EL (cell line): ENCODE measurements at regions not wholly inside any gene's neighbourhood (a gene's known extent, or its start where the extent isn't known, plus 50 kb on each side); places are given as distances from the start of the nearest gene placed in this dataset.
"Not testable (repeated sequence)": the region's sequence is repeated elsewhere in the genome, so short reads cannot be mapped to it uniquely, and the experiment has no call there.

Source experiments
- DNase-seq: peaks from one replicate; pipeline ENCODE4 v3.0.0-alpha.2; 2016

DNA sequence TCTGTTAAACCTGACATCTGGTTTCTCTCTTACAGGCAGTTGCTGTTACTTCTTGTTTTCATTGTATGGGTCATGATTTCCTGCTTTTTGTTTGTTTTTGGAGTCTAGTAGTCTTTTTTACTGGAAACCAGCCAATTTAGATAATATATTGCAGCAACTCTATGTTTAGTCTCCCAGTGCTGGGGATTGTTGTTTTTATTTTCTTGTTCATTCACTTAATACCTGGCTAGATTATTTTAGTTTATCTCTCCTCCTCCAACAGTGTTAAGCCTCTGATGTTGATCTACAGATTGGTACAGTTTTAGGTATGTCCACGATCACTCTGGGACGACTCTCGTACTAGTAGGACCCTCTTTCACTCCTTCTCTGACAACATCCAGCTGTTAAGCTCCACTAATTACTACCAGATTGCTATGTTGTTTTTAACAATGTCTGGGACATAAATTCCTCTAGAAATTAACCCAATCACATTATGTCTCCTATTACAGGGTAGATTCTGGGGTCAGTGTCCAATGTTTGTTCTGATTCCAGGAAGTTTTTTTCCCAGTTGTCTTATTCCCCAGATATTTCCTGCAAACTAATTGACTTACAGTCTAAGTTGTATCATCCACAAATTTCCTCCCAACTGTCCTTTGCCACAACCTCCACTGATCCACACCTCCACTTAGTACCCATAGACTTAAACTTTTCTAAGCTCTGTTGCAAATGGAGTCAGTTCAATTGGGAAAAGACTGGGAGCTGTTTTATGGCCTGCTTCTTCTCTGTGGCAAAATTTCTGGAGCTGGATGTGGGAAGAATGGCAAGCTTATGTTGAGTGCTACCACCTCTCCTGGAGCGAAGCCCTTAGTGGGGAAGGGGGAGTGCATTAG, 1280.6 kb upstream of the CNTN5 start:
- no peak for DNase-seq

DNA sequence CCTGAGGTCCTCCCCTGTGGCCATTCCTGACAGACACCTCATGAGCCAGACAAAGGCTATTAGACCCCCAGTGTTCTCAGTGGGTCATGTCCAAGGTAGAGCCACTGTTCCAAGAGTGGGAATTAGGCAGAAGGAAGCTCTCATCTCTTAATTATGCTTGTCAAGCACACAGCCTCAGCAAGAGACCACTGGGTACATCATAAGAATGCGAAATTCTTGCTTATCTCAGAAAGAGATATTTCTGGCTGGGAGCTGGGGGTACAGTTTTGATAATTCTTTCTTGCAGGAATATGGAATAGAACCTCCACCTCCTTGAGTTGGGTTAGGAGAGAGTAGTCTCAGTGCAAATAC, 1280.0 kb upstream of the CNTN5 start:
- DNase-seq, result no peak

GRCh38 chr11:97742717-97743116, 1278.0 kb upstream of the CNTN5 start:
- no peak for DNase-seq

DNA sequence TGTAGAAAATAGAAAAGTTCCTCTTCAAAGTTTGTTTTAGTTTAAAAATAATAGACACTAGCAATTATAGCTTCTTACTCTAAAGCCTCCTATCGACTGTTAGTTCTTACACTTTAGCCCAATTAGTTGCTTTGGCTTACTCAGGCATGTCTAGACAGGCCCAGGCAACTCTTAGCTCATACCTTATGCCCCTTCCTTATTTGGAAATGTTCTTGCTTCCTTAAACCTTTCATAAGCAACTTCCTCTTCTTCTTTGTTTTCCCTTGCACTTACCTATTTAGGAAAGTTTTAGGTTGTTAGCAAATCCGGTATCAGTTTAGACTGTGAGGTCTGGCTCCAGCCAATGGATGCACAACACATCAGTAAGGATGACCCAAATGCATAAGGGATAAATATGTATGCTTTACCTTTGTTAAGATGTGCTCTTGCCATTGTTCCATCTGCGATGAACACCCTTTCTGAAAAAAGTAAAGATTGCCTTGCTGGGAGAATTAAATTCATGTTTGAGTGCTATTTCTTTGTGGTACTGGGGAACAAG, 1277.5 kb upstream of the CNTN5 start:
- DNase-seq, result no peak

- DNase-seq, result no peak
Measured at GRCh38 chr11:97745515-97746050, 1275.2 kb upstream of the CNTN5 start.

- no peak for DNase-seq
Measured at GRCh38 chr11:97746818-97747217, 1273.9 kb upstream of the CNTN5 start.

- DNase-seq, result no peak
Measured at GRCh38 chr11:97751405-97751804, 1269.3 kb upstream of the CNTN5 start.

GRCh38 chr11:97751952-97752351, 1268.8 kb upstream of the CNTN5 start:
- DNase-seq, result no peak

- no peak for DNase-seq
Measured at GRCh38 chr11:97754976-97755375, 1265.8 kb upstream of the CNTN5 start.

- DNase-seq, result no peak
Measured at GRCh38 chr11:97756571-97757335, 1264.0 kb upstream of the CNTN5 start.

GRCh38 chr11:97761175-97761574, 1259.6 kb upstream of the CNTN5 start:
- DNase-seq, result no peak

- DNase-seq, result no peak
Measured at GRCh38 chr11:97764193-97764592, 1256.6 kb upstream of the CNTN5 start.

DNA sequence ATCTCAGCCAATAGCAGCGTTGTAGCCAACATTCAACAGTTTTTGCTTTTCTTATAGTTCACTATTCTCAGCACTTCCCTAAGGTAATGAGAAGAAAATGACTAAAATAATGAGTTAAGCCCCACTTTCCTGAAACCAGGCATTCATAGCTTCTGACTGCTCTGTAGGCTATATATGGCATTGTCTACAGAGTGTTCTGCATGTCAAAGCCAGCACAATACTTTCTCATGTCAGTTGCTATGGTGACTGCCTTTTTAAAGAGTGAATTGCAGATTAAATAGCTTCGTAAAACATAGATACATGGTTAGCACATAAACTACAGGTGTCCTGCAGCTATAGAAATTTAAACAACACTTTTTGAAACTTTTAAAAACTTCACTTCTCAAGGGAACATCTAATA, 1256.1 kb upstream of the CNTN5 start:
- no peak for DNase-seq

DNA sequence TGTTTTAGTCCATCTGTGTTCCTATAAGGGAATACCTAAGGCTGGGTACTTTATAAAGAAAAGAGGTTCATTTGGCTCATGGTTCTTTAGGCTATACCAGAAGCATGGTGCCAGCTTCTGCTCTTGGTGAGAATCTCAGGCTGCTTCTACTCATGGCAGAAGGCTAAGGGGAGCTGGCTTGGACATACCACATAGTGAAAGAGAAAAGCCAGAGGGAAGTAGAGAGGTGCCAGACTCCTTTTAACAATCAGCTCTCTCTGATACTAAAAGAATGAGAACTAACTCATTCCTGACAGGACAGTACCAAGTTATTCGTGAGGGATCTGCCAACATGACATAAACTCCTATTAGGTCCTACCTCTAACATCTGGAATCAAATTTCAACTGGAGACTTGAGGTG, 1250.2 kb upstream of the CNTN5 start:
- DNase-seq, result no peak

GRCh38 chr11:97772705-97773104, 1248.0 kb upstream of the CNTN5 start:
- no peak for DNase-seq

GRCh38 chr11:97784388-97784787, 1236.4 kb upstream of the CNTN5 start:
- DNase-seq, result not testable (repeated sequence)

DNA sequence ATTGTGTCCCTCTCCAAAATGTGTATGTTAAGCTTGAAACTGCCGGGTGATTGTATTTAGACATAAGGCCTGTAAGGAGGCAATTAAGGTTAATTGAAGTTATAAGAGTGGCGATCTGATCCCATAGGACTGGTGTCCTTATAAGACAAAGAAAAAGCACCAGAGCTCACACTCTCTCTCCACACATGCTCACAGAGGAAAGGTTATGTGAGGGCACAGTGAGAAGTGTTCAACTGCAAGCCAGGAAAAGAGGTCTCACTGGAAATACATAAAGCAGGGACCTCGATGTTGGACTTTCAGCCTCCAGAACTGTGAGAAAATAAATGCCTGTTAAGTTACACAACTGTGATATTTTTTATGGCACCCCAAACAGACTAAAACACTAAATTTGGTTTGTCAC, 1233.8 kb upstream of the CNTN5 start:
- DNase-seq, result no peak

GRCh38 chr11:97794876-97795275, 1225.9 kb upstream of the CNTN5 start:
- DNase-seq, result no peak

GRCh38 chr11:97800891-97801290, 1219.9 kb upstream of the CNTN5 start:
- no peak for DNase-seq

DNA sequence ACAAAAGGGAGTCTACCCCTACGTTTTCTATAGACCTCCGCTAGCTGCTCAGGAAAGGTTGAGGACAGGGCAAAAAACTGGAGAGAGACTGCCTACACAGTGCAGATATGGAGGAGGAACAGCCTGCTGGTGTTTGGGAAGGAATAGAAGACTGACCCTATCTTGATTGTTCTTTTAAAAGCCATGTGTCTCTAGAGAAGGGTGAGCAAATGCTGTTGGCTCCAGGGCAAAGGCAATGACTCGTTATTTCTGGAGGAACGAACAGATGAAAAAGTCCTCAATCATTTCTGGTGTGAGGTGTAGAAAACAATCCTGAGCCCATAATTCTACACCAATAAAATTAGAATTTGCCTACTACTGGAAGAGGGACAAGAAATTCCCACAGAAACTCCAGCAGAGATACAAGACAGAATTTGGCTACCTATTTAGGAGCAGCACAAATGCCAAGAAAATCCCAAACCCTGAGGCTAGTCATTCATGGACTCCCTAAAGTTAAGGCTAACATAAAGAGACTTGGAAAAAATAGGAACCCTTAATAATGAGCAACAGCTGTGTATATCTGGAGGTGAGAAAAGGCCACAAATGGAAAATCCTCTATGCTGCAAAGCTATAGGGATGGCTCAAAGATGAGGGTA, 1206.3 kb upstream of the CNTN5 start:
- DNase-seq, result no peak

DNA sequence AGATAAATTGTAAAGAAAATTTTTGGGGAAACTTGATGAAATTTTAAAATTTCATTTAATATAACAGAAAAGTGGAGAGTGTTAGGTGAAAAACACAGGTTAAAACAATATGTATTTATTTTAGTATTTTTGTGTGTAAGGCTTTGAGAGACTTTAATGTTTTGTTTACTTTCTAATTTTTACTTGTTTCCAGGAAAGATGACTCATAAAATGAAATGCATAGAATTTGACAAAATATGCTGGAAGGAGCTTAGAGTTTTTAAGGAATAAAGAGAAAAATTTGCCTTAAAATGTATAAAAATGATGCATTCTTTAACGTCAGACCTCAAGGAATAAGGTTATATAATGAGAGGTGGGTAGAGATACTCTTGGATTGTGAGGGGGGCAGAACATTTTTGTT, 1205.1 kb upstream of the CNTN5 start:
- DNase-seq, result no peak

GRCh38 chr11:97832451-97832850, 1188.3 kb upstream of the CNTN5 start:
- no peak for DNase-seq

DNA sequence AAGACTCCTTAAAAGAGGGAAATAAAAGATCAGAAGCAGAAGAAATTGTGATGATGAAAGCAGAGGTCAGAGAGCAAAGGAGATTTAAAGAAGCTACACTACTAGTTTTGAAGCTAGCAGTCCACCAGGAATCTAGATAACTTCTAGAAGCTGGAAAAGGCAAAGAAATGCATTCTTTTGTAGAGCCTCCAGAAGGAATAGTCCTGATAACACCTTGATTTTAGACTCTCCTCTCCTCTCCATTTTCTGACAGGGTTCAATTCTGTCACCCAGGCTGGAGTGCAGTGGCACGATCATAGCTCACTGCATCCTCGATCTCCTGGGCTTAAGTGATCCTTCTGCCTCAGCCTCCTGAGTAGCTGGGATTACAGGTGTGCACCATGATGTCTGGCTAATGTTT, 1187.3 kb upstream of the CNTN5 start:
- no peak for DNase-seq
